Loucy (cell line): ENCODE measurements at regions not wholly inside any gene's neighbourhood (a gene's known extent, or its start where the extent isn't known, plus 50 kb on each side); places are given as distances from the start of the nearest gene placed in this dataset.
"Not testable (repeated sequence)": the region's sequence is repeated elsewhere in the genome, so short reads cannot be mapped to it uniquely, and the experiment has no call there.

Experiments
- H2AFZ ChIP-seq: fragments of 200-600 bp; sonication (generic); 2 replicates; pipeline ENCODE4 v1.6.0; 2016; ENCODE audit warnings: antibody characterized with exemption, mild to moderate bottlenecking, low read length, moderate library complexity
- H3F3A ChIP-seq: fragments of 200-600 bp; 2 replicates; pipeline ENCODE4 v1.6.0; 2016; ENCODE audit warnings: antibody characterized with exemption, low read depth, mild to moderate bottlenecking
- H3K27me3 ChIP-seq: fragments of 200-600 bp; sonication (generic); 2 replicates; pipeline ENCODE4 v1.6.1; 2014; ENCODE audit warnings: low read length, mild to moderate bottlenecking; ENCODE audit not compliant: insufficient read depth, poor library complexity, severe bottlenecking
- H3K36me3 ChIP-seq: fragments of 200-600 bp; sonication (generic); 2 replicates; pipeline ENCODE4 v1.6.1; 2016; ENCODE audit warnings: low read length; ENCODE audit not compliant: insufficient read depth
- H3K4me1 ChIP-seq: fragments of 200-600 bp; sonication (generic); 2 replicates; pipeline ENCODE4 v1.5.1; 2014; ENCODE audit warnings: low read length, mild to moderate bottlenecking; ENCODE audit not compliant: insufficient read depth, poor library complexity, severe bottlenecking
- H3K4me2 ChIP-seq: fragments of 200-600 bp; sonication (generic); 2 replicates; pipeline ENCODE4 v1.6.0; 2014; ENCODE audit warnings: antibody characterized with exemption, low read length, low read depth, mild to moderate bottlenecking; ENCODE audit not compliant: poor library complexity, severe bottlenecking
- H3K4me3 ChIP-seq: fragments of 200-600 bp; sonication (generic); 2 replicates; pipeline ENCODE4 v1.5.1; 2014; ENCODE audit warnings: low read length, mild to moderate bottlenecking, mixed read lengths; ENCODE audit not compliant: poor library complexity, severe bottlenecking
- H3K79me2 ChIP-seq: fragments of 200-600 bp; sonication (generic); 2 replicates; pipeline ENCODE4 v1.6.1; 2014; ENCODE audit warnings: low read length; ENCODE audit not compliant: insufficient read depth
- H3K9ac ChIP-seq: fragments of 200-600 bp; sonication (generic); 2 replicates; pipeline ENCODE4 v1.6.0; 2014; ENCODE audit warnings: mild to moderate bottlenecking, low read depth, low read length, moderate library complexity; ENCODE audit not compliant: poor library complexity, severe bottlenecking
- H3K9me2 ChIP-seq: fragments of 200-600 bp; sonication (generic); replicated peaks from 2 replicates; pipeline ENCODE4 v1.6.1; 2016; ENCODE audit warnings: low read depth, low read length, mixed read lengths
- H3K9me3 ChIP-seq: fragments of 200-600 bp; sonication (generic); 2 replicates; pipeline ENCODE4 v1.6.1; 2014; ENCODE audit warnings: mild to moderate bottlenecking, antibody characterized with exemption, low read length, low read depth; ENCODE audit not compliant: insufficient read depth
- H4K20me1 ChIP-seq: fragments of 200-600 bp; sonication (generic); 2 replicates; pipeline ENCODE4 v1.6.0; 2014; ENCODE audit warnings: antibody characterized with exemption, low read length, mild to moderate bottlenecking; ENCODE audit not compliant: insufficient read depth, poor library complexity, severe bottlenecking
- EZH2phosphoT487 ChIP-seq: fragments of 200-600 bp; IDR thresholded peaks from 2 replicates; pipeline ENCODE4 v1.6.1; 2018; ENCODE audit warnings: antibody characterized with exemption, mild to moderate bottlenecking, moderate library complexity, borderline replicate concordance
- TF ChIP-seq, protein P1 (sequence below): fragments of 200-600 bp; sonication (generic); conservative IDR thresholded peaks from 2 replicates; pipeline ENCODE4 v1.5.1; 2014; ENCODE audit warnings: mild to moderate bottlenecking, antibody characterized with exemption, low read length

DNA sequence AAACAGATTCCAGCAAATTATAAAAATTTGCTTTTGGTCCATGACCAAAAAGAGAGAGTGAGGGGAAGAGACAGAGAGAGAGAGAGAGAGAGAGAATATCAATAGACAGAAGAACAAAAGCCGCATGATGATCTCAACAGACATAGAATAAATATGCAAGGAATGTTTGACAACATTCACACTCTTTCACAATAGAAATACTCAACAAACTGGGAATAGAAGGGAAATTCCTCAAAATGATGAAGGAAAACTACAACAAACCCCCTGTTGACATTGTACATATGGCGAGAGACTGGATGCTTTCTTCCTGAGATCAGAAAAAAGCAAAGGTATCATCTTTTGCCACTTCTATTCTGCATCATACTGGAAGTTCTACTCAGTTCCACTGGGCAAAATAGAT lies 309.7 kb downstream of the RAD51AP2 start:
- H4K20me1 ChIP-seq: no peaks in the 10 kb centered on the region

DNA sequence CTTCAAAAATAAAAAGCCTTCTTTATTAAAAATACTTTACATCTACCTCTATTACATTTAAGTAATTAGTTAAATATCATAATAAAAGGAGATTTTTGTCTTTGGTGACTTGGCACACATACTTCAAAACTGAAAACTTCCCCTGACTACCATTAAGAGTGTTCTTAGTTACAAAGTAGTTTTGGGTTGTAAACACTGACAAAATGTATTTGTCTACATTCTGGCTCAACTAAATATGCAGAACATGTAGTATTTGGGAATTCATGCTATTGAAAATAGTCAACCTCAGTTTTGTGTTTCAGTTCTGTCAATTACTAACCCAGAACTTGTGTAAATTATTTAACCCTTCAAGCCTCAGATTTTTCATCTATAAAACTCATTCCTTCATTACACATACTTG lies 311.5 kb downstream of the RAD51AP2 start:
- no peaks in the 10 kb centered on the region for H3K4me1 ChIP-seq
- no peaks in the 10 kb centered on the region for H4K20me1 ChIP-seq
- no peaks in the 10 kb centered on the region for H3K79me2 ChIP-seq
- no peak overlapping the region for H3K4me3 ChIP-seq
- no peak overlapping the region for H3K4me2 ChIP-seq
- H3K9me3 ChIP-seq: no peaks in the 10 kb centered on the region
- no peak overlapping the region for H3K9ac ChIP-seq
- H3K27me3 ChIP-seq: no peaks in the 10 kb centered on the region
- no peak for TF ChIP-seq EZH2phosphoT487
- TF ChIP-seq, protein P1, sequence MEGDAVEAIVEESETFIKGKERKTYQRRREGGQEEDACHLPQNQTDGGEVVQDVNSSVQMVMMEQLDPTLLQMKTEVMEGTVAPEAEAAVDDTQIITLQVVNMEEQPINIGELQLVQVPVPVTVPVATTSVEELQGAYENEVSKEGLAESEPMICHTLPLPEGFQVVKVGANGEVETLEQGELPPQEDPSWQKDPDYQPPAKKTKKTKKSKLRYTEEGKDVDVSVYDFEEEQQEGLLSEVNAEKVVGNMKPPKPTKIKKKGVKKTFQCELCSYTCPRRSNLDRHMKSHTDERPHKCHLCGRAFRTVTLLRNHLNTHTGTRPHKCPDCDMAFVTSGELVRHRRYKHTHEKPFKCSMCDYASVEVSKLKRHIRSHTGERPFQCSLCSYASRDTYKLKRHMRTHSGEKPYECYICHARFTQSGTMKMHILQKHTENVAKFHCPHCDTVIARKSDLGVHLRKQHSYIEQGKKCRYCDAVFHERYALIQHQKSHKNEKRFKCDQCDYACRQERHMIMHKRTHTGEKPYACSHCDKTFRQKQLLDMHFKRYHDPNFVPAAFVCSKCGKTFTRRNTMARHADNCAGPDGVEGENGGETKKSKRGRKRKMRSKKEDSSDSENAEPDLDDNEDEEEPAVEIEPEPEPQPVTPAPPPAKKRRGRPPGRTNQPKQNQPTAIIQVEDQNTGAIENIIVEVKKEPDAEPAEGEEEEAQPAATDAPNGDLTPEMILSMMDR: no peak
- H3K36me3 ChIP-seq: no peaks in the 10 kb centered on the region
- no peak overlapping the region for H2AFZ ChIP-seq
- no peaks in the 10 kb centered on the region for H3K9me2 ChIP-seq
- no peaks in the 10 kb centered on the region for H3F3A ChIP-seq

More for the DNA sequence above, 309.7 kb downstream of the RAD51AP2 start:
- H3K36me3 ChIP-seq: no peaks in the 10 kb centered on the region
- no peak overlapping the region for H3K4me3 ChIP-seq
- no peaks in the 10 kb centered on the region for H3F3A ChIP-seq
- TF ChIP-seq, protein P1: no peak
- no peak for TF ChIP-seq EZH2phosphoT487
- no peak overlapping the region for H3K4me2 ChIP-seq
- H3K4me1 ChIP-seq: no peaks in the 10 kb centered on the region
- H3K9me3 ChIP-seq: no peaks in the 10 kb centered on the region
- no peaks in the 10 kb centered on the region for H3K27me3 ChIP-seq
- no peaks in the 10 kb centered on the region for H3K9me2 ChIP-seq
- H2AFZ ChIP-seq: no peak overlapping the region
- no peaks in the 10 kb centered on the region for H3K79me2 ChIP-seq
- no peak overlapping the region for H3K9ac ChIP-seq

DNA sequence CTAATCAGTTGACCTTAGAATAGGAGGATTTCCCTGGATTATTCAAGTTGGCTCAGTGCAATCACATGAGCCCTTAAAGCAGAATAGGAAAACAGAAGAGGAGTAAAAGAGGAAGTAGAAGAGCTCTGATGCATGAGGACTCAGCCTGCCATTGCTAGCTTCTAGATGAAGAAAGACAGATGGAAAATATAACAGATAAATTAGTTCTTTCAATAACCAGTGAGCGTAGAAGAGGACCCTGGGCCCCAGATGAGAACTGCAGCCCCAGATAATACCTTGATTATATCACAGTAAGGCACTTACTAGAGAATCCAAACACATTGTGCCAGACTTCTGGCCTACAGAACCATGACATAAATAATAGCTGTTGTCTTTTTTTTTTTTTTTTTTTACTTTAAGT lies 314.0 kb downstream of the RAD51AP2 start:
- H3K4me3 ChIP-seq, H3K79me2 ChIP-seq, H3K9me3 ChIP-seq, H3K9ac ChIP-seq, H4K20me1 ChIP-seq, H3K27me3 ChIP-seq, H3K36me3 ChIP-seq, H3K9me2 ChIP-seq, H3K4me1 ChIP-seq, H3F3A ChIP-seq, H2AFZ ChIP-seq, H3K4me2 ChIP-seq: not testable (repeated sequence)

DNA sequence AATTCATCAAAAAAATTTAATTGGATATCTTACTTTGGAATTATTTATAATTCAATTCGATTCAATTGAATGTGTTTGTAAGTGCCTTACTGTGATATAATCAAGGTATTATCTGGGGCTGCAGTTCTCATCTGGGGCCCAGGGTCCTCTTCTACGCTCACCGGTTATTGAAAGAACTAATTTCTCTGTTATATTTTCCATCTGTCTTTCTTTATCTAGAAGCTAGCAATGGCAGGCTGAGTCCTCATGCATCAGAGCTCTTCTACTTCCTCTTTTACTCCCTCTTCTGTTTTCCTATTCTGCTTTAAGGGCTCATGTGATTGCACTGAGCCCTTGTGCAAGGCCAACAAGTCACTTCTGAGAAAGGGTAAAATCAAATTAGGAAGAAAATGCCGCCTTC lies 315.6 kb downstream of the RAD51AP2 start:
- not testable (repeated sequence) for H3F3A ChIP-seq, H3K4me3 ChIP-seq, H4K20me1 ChIP-seq, H3K9me2 ChIP-seq, H2AFZ ChIP-seq, H3K27me3 ChIP-seq, H3K79me2 ChIP-seq, H3K4me2 ChIP-seq, H3K36me3 ChIP-seq, H3K9me3 ChIP-seq, H3K4me1 ChIP-seq, H3K9ac ChIP-seq
